ENCODE measurements at regions not wholly inside any gene's neighbourhood (a gene's known extent, or its start where the extent isn't known, plus 50 kb on each side); places are given as distances from the start of the nearest gene placed in this dataset.

GRCh38 chr7:101767544-101767943, 49.9 kb upstream of the CUX1 start:
- no peak overlapping the region for H3K4me3 ChIP-seq (ENCODE audit: low read depth in 1 of 2, low read length in 2 of 2)
- H4K20me1 ChIP-seq (ENCODE audit: insufficient read depth, low read length): no peaks in the 10 kb centered on the region
- H3K79me2 ChIP-seq (ENCODE audit: insufficient read depth, low read length): no peaks in the 10 kb centered on the region
- no peak overlapping the region for H3K4me2 ChIP-seq (ENCODE audit: insufficient read depth, low read length)
- no peaks in the 10 kb centered on the region for H3K4me1 ChIP-seq (ENCODE audit: insufficient read depth, low read length)
- H3K9ac ChIP-seq (ENCODE audit: low read depth, low read length): no peak overlapping the region
- H3K27ac ChIP-seq (ENCODE audit: low read length): no peak overlapping the region
- H3K27me3 ChIP-seq (ENCODE audit: insufficient read depth, low read length, poor library complexity): peaks cover 2% of the 10 kb centered on the region
- no peak overlapping the region for H2AFZ ChIP-seq (ENCODE audit: low read depth, low read length)
- TF ChIP-seq CTCF (IDR thresholded peaks at IDR 0.05; ENCODE audit: borderline replicate concordance, extremely low read depth, low read length, poor library complexity, severe bottlenecking) (no peak), EZH2 (IDR thresholded peaks at IDR 0.05; ENCODE audit: borderline replicate concordance, low read depth, low read length, severe bottlenecking) (no peak)
- no peaks in the 10 kb centered on the region for H3K36me3 ChIP-seq (ENCODE audit: insufficient read depth, low read length)
- ATAC-seq (ENCODE audit: insufficient read depth, low read depth) (no peak), DNase-seq (no peak)
- no peaks in the 10 kb centered on the region for H3K9me3 ChIP-seq (ENCODE audit: insufficient read depth, low read length, severe bottlenecking)

Measured in DND-41 (cell line).